ENCODE measurements at regions not wholly inside any gene's neighbourhood (a gene's known extent, or its start where the extent isn't known, plus 50 kb on each side); places are given as distances from the start of the nearest gene placed in this dataset.

GRCh38 chr18:78352910-78353309 is 626.7 kb upstream of the SALL3 start:
- H3K4me1 ChIP-seq (ENCODE audit: control insufficient read depth in 2 of 2, insufficient read depth in 1 of 2, low read depth in 1 of 2, low read length in 2 of 2) = no peaks in the 10 kb centered on the region
- no peak overlapping the region for H2BK5ac ChIP-seq (ENCODE audit: low read length)
- H3K23ac ChIP-seq (ENCODE audit: low read depth, low read length, poor library complexity) = no peak overlapping the region
- no peak overlapping the region for H4K8ac ChIP-seq (ENCODE audit: low read depth, low read length)
- no peak for DNase-seq (ENCODE audit: low spot score)
- H2AFZ ChIP-seq (ENCODE audit: low read length) = no peak overlapping the region
- H3K79me1 ChIP-seq (ENCODE audit: low read depth, low read length) = no peaks in the 10 kb centered on the region
- no peak overlapping the region for H3K4me3 ChIP-seq (ENCODE audit: low read length in 2 of 2)
- no peak overlapping the region for H2BK12ac ChIP-seq (ENCODE audit: low read length)
- WGBS, 2 donors (ENCODE audit: extremely low coverage in 2 of 2, insufficient read length in 2 of 2, insufficient replicate concordance in 1 of 2) = no CpG with 5 or more reads among the region's 6 CpGs
- no peak overlapping the region for H4K91ac ChIP-seq (ENCODE audit: low read depth, low read length, poor library complexity)
- H2BK15ac ChIP-seq (ENCODE audit: low read length) = no peak overlapping the region
- no peaks in the 10 kb centered on the region for H3K36me3 ChIP-seq (replicated peaks in 1 of 2; ENCODE audit: control insufficient read depth in 2 of 2, insufficient read depth in 2 of 2, low read length in 2 of 2)
- H3K9ac ChIP-seq (ENCODE audit: low read depth, low read length, poor library complexity) = no peak overlapping the region
- peaks cover 0 to 1% of the 10 kb centered on the region in 2 donors for H3K9me3 ChIP-seq (replicated peaks in 1 of 2; ENCODE audit: control insufficient read depth in 2 of 2, insufficient read depth in 1 of 2, low read depth in 1 of 2, low read length in 2 of 2)
- peaks cover 0 to 3% (median 0%) of the 10 kb centered on the region in 3 experiments for H3K27me3 ChIP-seq (ENCODE audit: control insufficient read depth in 3 of 3, insufficient read depth in 3 of 3, low read depth in 1 of 3, low read length in 3 of 3)
- H2BK120ac ChIP-seq (ENCODE audit: low read depth, low read length) = no peak overlapping the region
- H2AK5ac ChIP-seq (ENCODE audit: low read depth, low read length) = no peak overlapping the region
- H3K4me2 ChIP-seq (ENCODE audit: insufficient read depth, low read length, poor library complexity, severe bottlenecking) = no peak overlapping the region
- no peak overlapping the region for H3K14ac ChIP-seq (ENCODE audit: low read length)
- no peak overlapping the region for H3K4ac ChIP-seq (ENCODE audit: low read length)
- no peak overlapping the region for H3K18ac ChIP-seq (ENCODE audit: low read length)
- no peak overlapping the region for H3K27ac ChIP-seq (replicated peaks; ENCODE audit: low read length)

GRCh38 chr18:78362198-78362597 is 617.4 kb upstream of the SALL3 start:
- Histone ChIP-seq H3K4me1 (ENCODE audit: control insufficient read depth in 2 of 2, insufficient read depth in 1 of 2, low read depth in 1 of 2, low read length in 2 of 2) (no peaks in the 10 kb centered on the region), H3K14ac (ENCODE audit: low read length) (no peak overlapping the region), H2AFZ (ENCODE audit: low read length) (no peak overlapping the region), H3K27ac (replicated peaks; ENCODE audit: low read length) (no peak overlapping the region), H2BK12ac (ENCODE audit: low read length) (peak overlapping the region; percentile 63), H3K9ac (ENCODE audit: low read depth, low read length, poor library complexity) (no peak overlapping the region), H2BK5ac (ENCODE audit: low read length) (no peak overlapping the region), H2AK5ac (ENCODE audit: low read depth, low read length) (peak overlapping the region; percentile 47), H3K36me3 (replicated peaks in 1 of 2; ENCODE audit: control insufficient read depth in 2 of 2, insufficient read depth in 2 of 2, low read length in 2 of 2) (no peaks in the 10 kb centered on the region), H3K79me1 (ENCODE audit: low read depth, low read length) (no peaks in the 10 kb centered on the region), H4K8ac (ENCODE audit: low read depth, low read length) (no peak overlapping the region), H3K4ac (ENCODE audit: low read length) (no peak overlapping the region), H3K23ac (ENCODE audit: low read depth, low read length, poor library complexity) (no peak overlapping the region), H3K27me3 (ENCODE audit: control insufficient read depth in 3 of 3, insufficient read depth in 3 of 3, low read depth in 1 of 3, low read length in 3 of 3) (no peaks in the 10 kb centered on the region), H2BK120ac (ENCODE audit: low read depth, low read length) (no peak overlapping the region), H3K4me3 (ENCODE audit: low read length in 2 of 2) (no peak overlapping the region), H2BK15ac (ENCODE audit: low read length) (no peak overlapping the region), H3K9me3 (replicated peaks in 1 of 2; ENCODE audit: control insufficient read depth in 2 of 2, insufficient read depth in 1 of 2, low read depth in 1 of 2, low read length in 2 of 2) (no peaks in the 10 kb centered on the region), H3K4me2 (ENCODE audit: insufficient read depth, low read length, poor library complexity, severe bottlenecking) (no peak overlapping the region), H4K91ac (ENCODE audit: low read depth, low read length, poor library complexity) (no peak overlapping the region), H3K18ac (ENCODE audit: low read length) (peak overlapping the region; percentile 68)
- WGBS, 2 donors (ENCODE audit: extremely low coverage in 2 of 2, insufficient read length in 2 of 2, insufficient replicate concordance in 1 of 2) = no CpG with 5 or more reads among the region's 15 CpGs
- DNase-seq (ENCODE audit: low spot score) = no peak

GRCh38 chr18:78363556-78364387 is 615.8 kb upstream of the SALL3 start:
- Histone ChIP-seq H3K4me3 (ENCODE audit: low read length in 2 of 2) (no peak overlapping the region), H3K4ac (ENCODE audit: low read length) (no peak overlapping the region), H3K9ac (ENCODE audit: low read depth, low read length, poor library complexity) (peak overlapping the region; percentile 10), H3K27ac (replicated peaks; ENCODE audit: low read length) (no peak overlapping the region), H2BK15ac (ENCODE audit: low read length) (no peak overlapping the region), H2BK12ac (ENCODE audit: low read length) (no peak overlapping the region), H2AK5ac (ENCODE audit: low read depth, low read length) (peak overlapping the region; percentile 74), H2AFZ (ENCODE audit: low read length) (no peak overlapping the region), H4K8ac (ENCODE audit: low read depth, low read length) (no peak overlapping the region), H3K9me3 (replicated peaks in 1 of 2; ENCODE audit: control insufficient read depth in 2 of 2, insufficient read depth in 1 of 2, low read depth in 1 of 2, low read length in 2 of 2) (no peaks in the 10 kb centered on the region), H2BK5ac (ENCODE audit: low read length) (no peak overlapping the region), H3K18ac (ENCODE audit: low read length) (no peak overlapping the region), H3K4me2 (ENCODE audit: insufficient read depth, low read length, poor library complexity, severe bottlenecking) (no peak overlapping the region), H3K36me3 (replicated peaks in 1 of 2; ENCODE audit: control insufficient read depth in 2 of 2, insufficient read depth in 2 of 2, low read length in 2 of 2) (no peaks in the 10 kb centered on the region), H3K4me1 (ENCODE audit: control insufficient read depth in 2 of 2, insufficient read depth in 1 of 2, low read depth in 1 of 2, low read length in 2 of 2) (no peaks in the 10 kb centered on the region), H3K23ac (ENCODE audit: low read depth, low read length, poor library complexity) (no peak overlapping the region), H3K14ac (ENCODE audit: low read length) (no peak overlapping the region), H4K91ac (ENCODE audit: low read depth, low read length, poor library complexity) (no peak overlapping the region), H3K27me3 (ENCODE audit: control insufficient read depth in 3 of 3, insufficient read depth in 3 of 3, low read depth in 1 of 3, low read length in 3 of 3) (no peaks in the 10 kb centered on the region), H2BK120ac (ENCODE audit: low read depth, low read length) (no peak overlapping the region), H3K79me1 (ENCODE audit: low read depth, low read length) (peaks cover 2% of the 10 kb centered on the region)
- no CpG with 5 or more reads among the region's 44 CpGs for WGBS, 2 donors (ENCODE audit: extremely low coverage in 2 of 2, insufficient read length in 2 of 2, insufficient replicate concordance in 1 of 2)
- DNase-seq (ENCODE audit: low spot score) = no peak

- Histone ChIP-seq H3K9ac (ENCODE audit: low read depth, low read length, poor library complexity) (no peak overlapping the region), H3K27me3 (ENCODE audit: control insufficient read depth in 3 of 3, insufficient read depth in 3 of 3, low read depth in 1 of 3, low read length in 3 of 3) (no peaks in the 10 kb centered on the region), H3K79me1 (ENCODE audit: low read depth, low read length) (peaks cover 2% of the 10 kb centered on the region), H4K8ac (ENCODE audit: low read depth, low read length) (no peak overlapping the region), H3K36me3 (replicated peaks in 1 of 2; ENCODE audit: control insufficient read depth in 2 of 2, insufficient read depth in 2 of 2, low read length in 2 of 2) (no peaks in the 10 kb centered on the region), H2BK15ac (ENCODE audit: low read length) (no peak overlapping the region), H2BK12ac (ENCODE audit: low read length) (no peak overlapping the region), H3K4me3 (ENCODE audit: low read length in 2 of 2) (no peak overlapping the region), H2AFZ (ENCODE audit: low read length) (no peak overlapping the region), H2BK120ac (ENCODE audit: low read depth, low read length) (no peak overlapping the region), H3K4me2 (ENCODE audit: insufficient read depth, low read length, poor library complexity, severe bottlenecking) (no peak overlapping the region), H2AK5ac (ENCODE audit: low read depth, low read length) (no peak overlapping the region), H2BK5ac (ENCODE audit: low read length) (no peak overlapping the region), H3K14ac (ENCODE audit: low read length) (no peak overlapping the region), H4K91ac (ENCODE audit: low read depth, low read length, poor library complexity) (no peak overlapping the region), H3K27ac (replicated peaks; ENCODE audit: low read length) (no peak overlapping the region), H3K23ac (ENCODE audit: low read depth, low read length, poor library complexity) (no peak overlapping the region), H3K18ac (ENCODE audit: low read length) (no peak overlapping the region), H3K9me3 (replicated peaks in 1 of 2; ENCODE audit: control insufficient read depth in 2 of 2, insufficient read depth in 1 of 2, low read depth in 1 of 2, low read length in 2 of 2) (peaks cover 0 to 2% of the 10 kb centered on the region in 2 donors), H3K4ac (ENCODE audit: low read length) (no peak overlapping the region), H3K4me1 (ENCODE audit: control insufficient read depth in 2 of 2, insufficient read depth in 1 of 2, low read depth in 1 of 2, low read length in 2 of 2) (no peaks in the 10 kb centered on the region)
- no peak for DNase-seq (ENCODE audit: low spot score)
- no CpG with 5 or more reads among the region's 13 CpGs for WGBS, 2 donors (ENCODE audit: extremely low coverage in 2 of 2, insufficient read length in 2 of 2, insufficient replicate concordance in 1 of 2)
These were observed 615.1 kb upstream of the SALL3 start for GRCh38 chr18:78364388-78364960.

All from neuronal stem cell (in vitro differentiated cells).